H9 (cell line): ENCODE measurements at regions not wholly inside any gene's neighbourhood (a gene's known extent, or its start where the extent isn't known, plus 50 kb on each side); places are given as distances from the start of the nearest gene placed in this dataset.

Source experiments
- DNase-seq: peaks from one replicate; pipeline ENCODE4 v3.0.0-alpha.2; 2017
- H2AFZ ChIP-seq: one replicate; pipeline ENCODE4 v1.6.1; 2013; ENCODE audit warnings: mild to moderate bottlenecking, low read length, control low read depth, moderate library complexity
- H2AK5ac ChIP-seq: 2 replicates; pipeline ENCODE4 v1.6.1; 2013; ENCODE audit warnings: low read length, control low read depth, mixed read lengths; ENCODE audit not compliant: insufficient read length
- H2BK120ac ChIP-seq: one replicate; pipeline ENCODE4 v1.6.1; 2013; ENCODE audit warnings: low read depth, mild to moderate bottlenecking, low read length, control low read depth, inconsistent platforms; ENCODE audit not compliant: poor library complexity, severe bottlenecking
- H2BK12ac ChIP-seq: 2 replicates; pipeline ENCODE4 v1.6.1; 2013; ENCODE audit warnings: low read length, control low read depth, mixed read lengths, low read depth; ENCODE audit not compliant: insufficient read length
- H2BK15ac ChIP-seq: 2 replicates; pipeline ENCODE4 v1.6.1; 2013; ENCODE audit warnings: low read depth, low read length, control low read depth
- H2BK20ac ChIP-seq: one replicate; pipeline ENCODE4 v1.6.1; 2013; ENCODE audit warnings: low read depth, mild to moderate bottlenecking, low read length, control low read depth, inconsistent platforms; ENCODE audit not compliant: poor library complexity, severe bottlenecking
- H2BK5ac ChIP-seq: 2 replicates; pipeline ENCODE4 v1.6.1; 2013; ENCODE audit warnings: low read length, control low read depth, mixed read lengths; ENCODE audit not compliant: insufficient read length
- H3K14ac ChIP-seq: 2 replicates; pipeline ENCODE4 v1.6.1; 2013; ENCODE audit warnings: low read length, control low read depth; ENCODE audit not compliant: insufficient read depth
- H3K18ac ChIP-seq: 2 replicates; pipeline ENCODE4 v1.6.1; 2013; ENCODE audit warnings: low read depth, mild to moderate bottlenecking, mixed read lengths, low read length, control low read depth; ENCODE audit not compliant: insufficient read length
- H3K23ac ChIP-seq: 2 replicates; pipeline ENCODE4 v1.6.1; 2013; ENCODE audit warnings: low read length, control low read depth, mixed read lengths, low read depth; ENCODE audit not compliant: insufficient read length
- H3K23me2 ChIP-seq: 2 replicates; pipeline ENCODE4 v1.6.1; 2013; ENCODE audit warnings: low read depth, mild to moderate bottlenecking, mixed read lengths, low read length, control low read depth; ENCODE audit not compliant: insufficient read length, poor library complexity, severe bottlenecking
- H3K27ac ChIP-seq: 2 replicates; pipeline ENCODE4 v1.5.1; 2013; ENCODE audit warnings: low read length, control low read depth, mixed read lengths, low read depth; ENCODE audit not compliant: insufficient read length
- H3K27me3 ChIP-seq: 2 replicates; pipeline ENCODE4 v1.6.1; 2013; ENCODE audit warnings: low read length, control low read depth, inconsistent platforms; ENCODE audit not compliant: insufficient read depth
- H3K4ac ChIP-seq: 2 replicates; pipeline ENCODE4 v1.6.1; 2013; ENCODE audit warnings: low read depth, mild to moderate bottlenecking, control low read depth, inconsistent platforms, low read length, moderate library complexity
- H3K4me1 ChIP-seq: 2 replicates; pipeline ENCODE4 v1.6.1; 2013; ENCODE audit warnings: low read length, control low read depth, inconsistent platforms; ENCODE audit not compliant: insufficient read depth
- H3K4me2 ChIP-seq: 2 replicates; pipeline ENCODE4 v1.6.1; 2013; ENCODE audit warnings: low read length, control low read depth, mixed read lengths; ENCODE audit not compliant: insufficient read length, insufficient read depth
- H3K56ac ChIP-seq: 2 replicates; pipeline ENCODE4 v1.6.1; 2013; ENCODE audit warnings: low read depth, mild to moderate bottlenecking, mixed read lengths, low read length, control low read depth; ENCODE audit not compliant: insufficient read length
- H3K79me1 ChIP-seq: 2 replicates; pipeline ENCODE4 v1.6.1; 2013; ENCODE audit warnings: low read depth, mild to moderate bottlenecking, moderate library complexity, low read length, control low read depth, inconsistent platforms; ENCODE audit not compliant: insufficient read depth, poor library complexity, severe bottlenecking
- H3K79me2 ChIP-seq: 2 replicates; pipeline ENCODE4 v1.6.1; 2013; ENCODE audit warnings: low read length, control low read depth, inconsistent platforms; ENCODE audit not compliant: insufficient read depth
- H3K9ac ChIP-seq: 2 replicates; pipeline ENCODE4 v1.6.1; 2013; ENCODE audit warnings: low read length, control low read depth, mixed read lengths; ENCODE audit not compliant: insufficient read length; ENCODE audit errors: extremely low read depth
- H3K9me3 ChIP-seq: one replicate; pipeline ENCODE4 v1.6.1; 2013; ENCODE audit warnings: low read depth, low read length, inconsistent platforms; ENCODE audit not compliant: control insufficient read depth
- H3T11ph ChIP-seq: one replicate; pipeline ENCODE4 v1.6.1; 2013; ENCODE audit warnings: mild to moderate bottlenecking, low read length, control low read depth, inconsistent platforms
- H4K20me1 ChIP-seq: one replicate; pipeline ENCODE4 v1.6.1; 2013; ENCODE audit not compliant: control insufficient read depth, insufficient read length, insufficient read depth
- H4K5ac ChIP-seq: 2 replicates; pipeline ENCODE4 v1.6.1; 2013; ENCODE audit warnings: low read depth, mild to moderate bottlenecking, mixed read lengths, low read length, control low read depth; ENCODE audit not compliant: insufficient read length
- H4K8ac ChIP-seq: replicated peaks from 2 replicates; pipeline ENCODE4 v1.6.1; 2013; ENCODE audit warnings: low read length, control low read depth, mixed read lengths, low read depth; ENCODE audit not compliant: insufficient read length
- H4K91ac ChIP-seq: 2 replicates; pipeline ENCODE4 v1.6.1; 2013; ENCODE audit warnings: low read depth, mild to moderate bottlenecking, moderate library complexity, mixed read lengths, low read length, control low read depth; ENCODE audit not compliant: insufficient read length
- H3K27ac Mint-ChIP-seq, 3 experiments: 2 replicates in 2 of 3; 3 replicates in 1 of 3; pipeline ENCODE4 v1.8.0; 2020 to 2021; ENCODE audit warnings: mixed read lengths in 3 of 3, mild to moderate bottlenecking in 1 of 3, moderate library complexity in 1 of 3
- H3K27me3 Mint-ChIP-seq: 2 replicates; pipeline ENCODE4 v1.8.0; 2021; ENCODE audit warnings: low read depth, mild to moderate bottlenecking, moderate library complexity, mixed read lengths
- H3K36me3 Mint-ChIP-seq, 3 experiments: 2 replicates in 2 of 3; 3 replicates in 1 of 3; pipeline ENCODE4 v1.8.0; 2020 to 2021; ENCODE audit warnings: low read depth in 3 of 3, mixed read lengths in 3 of 3; ENCODE audit not compliant: insufficient read depth in 1 of 3
- H3K4me1 Mint-ChIP-seq, 2 experiments: 2 replicates each; pipeline ENCODE4 v1.8.0; 2020; ENCODE audit warnings: mixed read lengths in 2 of 2
- H3K4me3 Mint-ChIP-seq, 2 experiments: 2 replicates in 1 of 2; 3 replicates in 1 of 2; pipeline ENCODE4 v1.8.0; 2020 to 2021; ENCODE audit warnings: mild to moderate bottlenecking in 2 of 2, mixed read lengths in 2 of 2, moderate library complexity in 1 of 2
- H3K9me3 Mint-ChIP-seq, 2 experiments: 2 replicates in 1 of 2; 3 replicates in 1 of 2; pipeline ENCODE4 v1.8.0; 2020; ENCODE audit warnings: mild to moderate bottlenecking in 2 of 2, mixed read lengths in 2 of 2, moderate library complexity in 1 of 2
- CTCF ChIP-seq: fragments of 200-600 bp; sonication (generic); conservative IDR thresholded peaks from 3 replicates; pipeline ENCODE4 v1.8.0; 2021; ENCODE audit warnings: antibody characterized with exemption, mild to moderate bottlenecking
- WGBS: extraction: QIAGEN DNeasy Blood & Tissue Kit; methylation state at CpG from one replicate; pipeline ENCODE4 v1.1.7; 2013; ENCODE audit warnings: missing lambda C conversion rate, low lambda C conversion rate, mixed read lengths; ENCODE audit not compliant: insufficient read length; ENCODE audit errors: extremely low coverage; 5-methylcytosine and 5-hydroxymethylcytosine counted together

- no peaks in the 10 kb centered on the region for H3K9me3 Mint-ChIP-seq
- H3K4me2 ChIP-seq, result no peak overlapping the region
- H4K20me1 ChIP-seq, result no peaks in the 10 kb centered on the region
Observed at GRCh38 chr1:198910816-198911215, 272.0 kb downstream of the PTPRC start.

More at GRCh38 chr1:198910816-198911215, 272.0 kb downstream of the PTPRC start:
- no peak overlapping the region for H2BK15ac ChIP-seq
- no peak overlapping the region for H3T11ph ChIP-seq
- no peak overlapping the region for H2BK5ac ChIP-seq
- no peak overlapping the region for H2BK20ac ChIP-seq
- H3K18ac ChIP-seq, result no peak overlapping the region
- H4K8ac ChIP-seq, result no peak overlapping the region
- no peak overlapping the region for H4K91ac ChIP-seq
- H3K27me3 ChIP-seq, result no peaks in the 10 kb centered on the region
- H3K36me3 Mint-ChIP-seq, result no peaks in the 10 kb centered on the region
- no peaks in the 10 kb centered on the region for H3K23me2 ChIP-seq
- no peaks in the 10 kb centered on the region for H3K79me2 ChIP-seq
- no peak for TF ChIP-seq CTCF
- no CpG with 5 or more reads among the region's 2 CpGs for WGBS
- H4K5ac ChIP-seq, result no peak overlapping the region
- no peak overlapping the region for H3K23ac ChIP-seq
- H3K27ac Mint-ChIP-seq, result no peak overlapping the region; a peak in 1 of 7 replicates
- no peak for DNase-seq
- H2BK12ac ChIP-seq, result no peak overlapping the region
- no peaks in the 10 kb centered on the region for H3K4me1 ChIP-seq
- no peaks in the 10 kb centered on the region for H3K9me3 ChIP-seq
- H3K27me3 Mint-ChIP-seq, result no peaks in the 10 kb centered on the region
- no peak overlapping the region for H3K27ac ChIP-seq
- H3K9ac ChIP-seq, result no peak overlapping the region
- H3K4me3 Mint-ChIP-seq, result no peak overlapping the region
- no peaks in the 10 kb centered on the region for H3K4me1 Mint-ChIP-seq
- H3K79me1 ChIP-seq, result no peaks in the 10 kb centered on the region
- no peak overlapping the region for H2AK5ac ChIP-seq
- no peak overlapping the region for H3K14ac ChIP-seq
- no peak overlapping the region for H3K56ac ChIP-seq
- no peak overlapping the region for H2AFZ ChIP-seq
- no peak overlapping the region for H3K4ac ChIP-seq
- H2BK120ac ChIP-seq, result no peak overlapping the region
